ENCODE measurements at regions not wholly inside any gene's neighbourhood (a gene's known extent, or its start where the extent isn't known, plus 50 kb on each side); places are given as distances from the start of the nearest gene placed in this dataset.

DNA sequence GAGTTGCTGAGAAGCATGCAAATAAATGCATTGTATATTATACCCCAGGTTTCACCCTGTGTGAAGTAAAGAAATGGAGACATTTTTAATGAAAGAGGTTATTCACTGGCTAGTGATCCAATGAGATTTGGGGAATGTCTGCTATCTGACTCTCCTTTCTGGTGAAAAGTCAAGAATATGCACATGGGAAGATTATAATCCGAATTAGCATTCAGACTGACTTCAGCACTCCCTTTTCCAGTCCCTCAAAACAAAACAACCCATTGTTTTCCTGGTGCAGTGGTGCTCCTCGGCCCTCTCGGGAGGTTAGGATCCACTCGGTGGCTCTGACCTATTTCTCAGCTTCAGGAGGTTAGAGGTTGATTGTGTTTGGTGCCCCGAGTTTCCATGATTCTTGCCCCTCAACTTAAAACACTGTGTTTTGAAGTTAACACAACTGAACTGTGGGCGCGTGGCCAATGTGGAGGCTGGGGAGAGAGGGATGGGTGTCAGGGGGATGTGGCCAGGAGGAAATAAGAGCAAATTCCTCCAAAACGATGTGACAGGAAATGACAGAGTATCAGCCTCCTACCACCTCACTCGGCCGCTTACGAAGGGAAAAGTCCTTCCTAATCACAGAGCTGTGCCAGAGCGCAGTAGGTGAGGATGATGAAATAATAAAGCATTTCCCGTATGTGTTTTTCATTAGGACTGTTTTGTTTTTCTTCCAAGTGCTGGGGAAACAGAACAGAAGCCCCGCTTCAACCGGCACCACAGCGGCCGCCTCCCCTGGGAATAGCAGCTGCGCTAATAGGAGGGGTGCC, 440.1 kb downstream of the MTX2 start:
- TF ChIP-seq, protein P1, sequence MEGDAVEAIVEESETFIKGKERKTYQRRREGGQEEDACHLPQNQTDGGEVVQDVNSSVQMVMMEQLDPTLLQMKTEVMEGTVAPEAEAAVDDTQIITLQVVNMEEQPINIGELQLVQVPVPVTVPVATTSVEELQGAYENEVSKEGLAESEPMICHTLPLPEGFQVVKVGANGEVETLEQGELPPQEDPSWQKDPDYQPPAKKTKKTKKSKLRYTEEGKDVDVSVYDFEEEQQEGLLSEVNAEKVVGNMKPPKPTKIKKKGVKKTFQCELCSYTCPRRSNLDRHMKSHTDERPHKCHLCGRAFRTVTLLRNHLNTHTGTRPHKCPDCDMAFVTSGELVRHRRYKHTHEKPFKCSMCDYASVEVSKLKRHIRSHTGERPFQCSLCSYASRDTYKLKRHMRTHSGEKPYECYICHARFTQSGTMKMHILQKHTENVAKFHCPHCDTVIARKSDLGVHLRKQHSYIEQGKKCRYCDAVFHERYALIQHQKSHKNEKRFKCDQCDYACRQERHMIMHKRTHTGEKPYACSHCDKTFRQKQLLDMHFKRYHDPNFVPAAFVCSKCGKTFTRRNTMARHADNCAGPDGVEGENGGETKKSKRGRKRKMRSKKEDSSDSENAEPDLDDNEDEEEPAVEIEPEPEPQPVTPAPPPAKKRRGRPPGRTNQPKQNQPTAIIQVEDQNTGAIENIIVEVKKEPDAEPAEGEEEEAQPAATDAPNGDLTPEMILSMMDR (conservative IDR thresholded peaks at IDR 0.05 in 1 of 2, IDR thresholded peaks at IDR 0.05 in 1 of 2; ENCODE audit: extremely low read depth in 1 of 2, insufficient read depth in 1 of 2, low read depth in 1 of 2, low read length in 2 of 2) = no peak
- TF ChIP-seq EZH2 (IDR thresholded peaks at IDR 0.05; ENCODE audit: borderline replicate concordance, low read length) = no peak
